Activated T-cell treated with anti-CD3 and anti-CD28 coated beads, Interleukin-2, amount 50 U/mL, for 4 hours (primary cell): ENCODE measurements at regions not wholly inside any gene's neighbourhood (a gene's known extent, or its start where the extent isn't known, plus 50 kb on each side); places are given as distances from the start of the nearest gene placed in this dataset.

Experiments
- ATAC-seq, 2 donors: fragments of 200-7000 bp; cut with Tn5 transposase; one replicate each; pipeline ENCODE4 v1.10.0; 2021
- DNase-seq: peaks from one replicate; pipeline ENCODE4 v3.0.0-alpha.2; 2020
- H3K27me3 Mint-ChIP-seq: one replicate; pipeline ENCODE4 v1.8.0; 2021; ENCODE audit warnings: low read depth, mixed read lengths
- H3K36me3 Mint-ChIP-seq: one replicate; pipeline ENCODE4 v1.8.0; 2022; ENCODE audit warnings: mixed read lengths; ENCODE audit not compliant: insufficient read depth
- H3K4me1 Mint-ChIP-seq: one replicate; pipeline ENCODE4 v1.8.0; 2021; ENCODE audit warnings: low read depth, mixed read lengths
- H3K4me3 Mint-ChIP-seq: one replicate; pipeline ENCODE4 v1.8.0; 2021; ENCODE audit warnings: mild to moderate bottlenecking, moderate library complexity, mixed read lengths
- H3K9me3 Mint-ChIP-seq: one replicate; pipeline ENCODE4 v1.8.0; 2021; ENCODE audit warnings: mixed read lengths

- Mint-ChIP-seq H3K27me3 (peaks cover 17% of the 10 kb centered on the region), H3K4me3 (no peak overlapping the region), H3K4me1 (no peaks in the 10 kb centered on the region), H3K9me3 (no peaks in the 10 kb centered on the region), H3K36me3 (no peaks in the 10 kb centered on the region)
- DNase-seq (no peak), ATAC-seq (no peak)
These were observed 158.2 kb downstream of the OLFM1 start for GRCh38 chr9:135245482-135246247.

- peaks cover 17% of the 10 kb centered on the region for H3K27me3 Mint-ChIP-seq
- H3K4me1 Mint-ChIP-seq, result no peaks in the 10 kb centered on the region
- no peak for DNase-seq
- H3K9me3 Mint-ChIP-seq, result no peaks in the 10 kb centered on the region
- H3K4me3 Mint-ChIP-seq, result no peak overlapping the region
- ATAC-seq, result no peak
- H3K36me3 Mint-ChIP-seq, result no peaks in the 10 kb centered on the region
These were observed 159.1 kb downstream of the OLFM1 start for GRCh38 chr9:135246248-135247205.

- ATAC-seq (no peak), DNase-seq (no peak)
- Mint-ChIP-seq H3K4me1 (no peaks in the 10 kb centered on the region), H3K9me3 (no peaks in the 10 kb centered on the region), H3K36me3 (no peaks in the 10 kb centered on the region), H3K27me3 (peaks cover 19% of the 10 kb centered on the region), H3K4me3 (no peak overlapping the region)
These were observed 159.9 kb downstream of the OLFM1 start for GRCh38 chr9:135247227-135247930.

- Mint-ChIP-seq H3K4me1 (no peaks in the 10 kb centered on the region), H3K4me3 (no peak overlapping the region), H3K27me3 (peaks cover 21% of the 10 kb centered on the region), H3K36me3 (no peaks in the 10 kb centered on the region), H3K9me3 (no peaks in the 10 kb centered on the region)
- ATAC-seq, result no peak
- DNase-seq, result no peak
These were observed 160.6 kb downstream of the OLFM1 start for GRCh38 chr9:135248111-135248510.

- no peaks in the 10 kb centered on the region for H3K9me3 Mint-ChIP-seq
- H3K4me3 Mint-ChIP-seq, result no peak overlapping the region
- DNase-seq (no peak), ATAC-seq (no peak)
- H3K4me1 Mint-ChIP-seq, result no peaks in the 10 kb centered on the region
- peaks cover 21% of the 10 kb centered on the region for H3K27me3 Mint-ChIP-seq
- H3K36me3 Mint-ChIP-seq, result no peaks in the 10 kb centered on the region
These were observed 161.3 kb downstream of the OLFM1 start for GRCh38 chr9:135248721-135249120.

- H3K4me1 Mint-ChIP-seq, result no peaks in the 10 kb centered on the region
- no peak overlapping the region for H3K4me3 Mint-ChIP-seq
- no peaks in the 10 kb centered on the region for H3K9me3 Mint-ChIP-seq
- no peak for ATAC-seq
- DNase-seq, result no peak
- H3K27me3 Mint-ChIP-seq, result peaks cover 21% of the 10 kb centered on the region
- H3K36me3 Mint-ChIP-seq, result no peaks in the 10 kb centered on the region
These were observed 161.7 kb downstream of the OLFM1 start for GRCh38 chr9:135249191-135249590.

GRCh38 chr9:135249711-135250110, 162.2 kb downstream of the OLFM1 start:
- H3K4me3 Mint-ChIP-seq, result no peak overlapping the region
- peaks cover 21% of the 10 kb centered on the region for H3K27me3 Mint-ChIP-seq
- DNase-seq, result no peak
- no peaks in the 10 kb centered on the region for H3K9me3 Mint-ChIP-seq
- no peak for ATAC-seq
- H3K36me3 Mint-ChIP-seq, result no peaks in the 10 kb centered on the region
- no peaks in the 10 kb centered on the region for H3K4me1 Mint-ChIP-seq

GRCh38 chr9:135251331-135251761, 163.9 kb downstream of the OLFM1 start:
- no peak overlapping the region for H3K4me3 Mint-ChIP-seq
- ATAC-seq (no peak), DNase-seq (no peak)
- H3K27me3 Mint-ChIP-seq, result peaks cover 8% of the 10 kb centered on the region
- H3K4me1 Mint-ChIP-seq, result no peaks in the 10 kb centered on the region
- H3K36me3 Mint-ChIP-seq, result no peaks in the 10 kb centered on the region
- H3K9me3 Mint-ChIP-seq, result no peaks in the 10 kb centered on the region

- no peaks in the 10 kb centered on the region for H3K36me3 Mint-ChIP-seq
- no peaks in the 10 kb centered on the region for H3K4me1 Mint-ChIP-seq
- no peak for DNase-seq
- no peak for ATAC-seq
- H3K4me3 Mint-ChIP-seq, result no peak overlapping the region
- peaks cover 12% of the 10 kb centered on the region for H3K27me3 Mint-ChIP-seq
- H3K9me3 Mint-ChIP-seq, result no peaks in the 10 kb centered on the region
These were observed 164.7 kb downstream of the OLFM1 start for GRCh38 chr9:135251996-135252760.

- H3K4me3 Mint-ChIP-seq, result no peak overlapping the region
- DNase-seq (no peak), ATAC-seq (no peak)
- peaks cover 12% of the 10 kb centered on the region for H3K27me3 Mint-ChIP-seq
- H3K4me1 Mint-ChIP-seq, result no peaks in the 10 kb centered on the region
- H3K9me3 Mint-ChIP-seq, result no peaks in the 10 kb centered on the region
- H3K36me3 Mint-ChIP-seq, result no peaks in the 10 kb centered on the region
These were observed 165.5 kb downstream of the OLFM1 start for GRCh38 chr9:135252980-135253304.

GRCh38 chr9:135253305-135254004, 166.0 kb downstream of the OLFM1 start:
- H3K4me3 Mint-ChIP-seq, result no peak overlapping the region
- DNase-seq (no peak), ATAC-seq (no peak)
- peaks cover 12% of the 10 kb centered on the region for H3K27me3 Mint-ChIP-seq
- H3K36me3 Mint-ChIP-seq, result no peaks in the 10 kb centered on the region
- no peaks in the 10 kb centered on the region for H3K9me3 Mint-ChIP-seq
- H3K4me1 Mint-ChIP-seq, result no peaks in the 10 kb centered on the region

- no peak for ATAC-seq
- no peaks in the 10 kb centered on the region for H3K9me3 Mint-ChIP-seq
- H3K27me3 Mint-ChIP-seq, result peaks cover 12% of the 10 kb centered on the region
- H3K4me1 Mint-ChIP-seq, result no peaks in the 10 kb centered on the region
- H3K4me3 Mint-ChIP-seq, result no peak overlapping the region
- no peak for DNase-seq
- no peaks in the 10 kb centered on the region for H3K36me3 Mint-ChIP-seq
These were observed 166.9 kb downstream of the OLFM1 start for GRCh38 chr9:135254176-135255032.
